GM18508 (cell line): ENCODE measurements at regions not wholly inside any gene's neighbourhood (a gene's known extent, or its start where the extent isn't known, plus 50 kb on each side); places are given as distances from the start of the nearest gene placed in this dataset.
"Not testable (repeated sequence)": the region's sequence is repeated elsewhere in the genome, so short reads cannot be mapped to it uniquely, and the experiment has no call there.

Experiments used
- ATAC-seq: cut with Tn5 transposase; IDR thresholded peaks from one replicate; pipeline ENCODE4 v1.9.1; 2021; ENCODE audit warnings: moderate number of reproducible peaks; ENCODE audit not compliant: insufficient read depth, unreplicated experiment

GRCh38 chr4:66372706-66373105 lies 702.4 kb upstream of the EPHA5 start:
- ATAC-seq, result no peak

GRCh38 chr4:66367043-66367660 lies 696.9 kb upstream of the EPHA5 start:
- no peak for ATAC-seq

GRCh38 chr4:66360395-66360794 lies 690.1 kb upstream of the EPHA5 start:
- ATAC-seq, result not testable (repeated sequence)

GRCh38 chr4:66357316-66357715 lies 687.0 kb upstream of the EPHA5 start:
- ATAC-seq, result no peak

- no peak for ATAC-seq
These were observed 685.0 kb upstream of the EPHA5 start for GRCh38 chr4:66355328-66355727.

GRCh38 chr4:66351761-66352160 lies 681.5 kb upstream of the EPHA5 start:
- ATAC-seq, result no peak

- no peak for ATAC-seq
These were observed 670.1 kb upstream of the EPHA5 start for GRCh38 chr4:66340286-66340893.

GRCh38 chr4:66339007-66339406 lies 668.7 kb upstream of the EPHA5 start:
- ATAC-seq, result no peak

- no peak for ATAC-seq
These were observed 661.5 kb upstream of the EPHA5 start for GRCh38 chr4:66331761-66332160.

GRCh38 chr4:66330125-66330524 lies 659.8 kb upstream of the EPHA5 start:
- ATAC-seq, result no peak

GRCh38 chr4:66328803-66329574 lies 658.7 kb upstream of the EPHA5 start:
- no peak for ATAC-seq

- no peak for ATAC-seq
These were observed 637.6 kb upstream of the EPHA5 start for GRCh38 chr4:66307641-66308438.

GRCh38 chr4:66300336-66300934 lies 630.1 kb upstream of the EPHA5 start:
- ATAC-seq, result no peak

- ATAC-seq, result no peak
These were observed 628.3 kb upstream of the EPHA5 start for GRCh38 chr4:66298569-66298968.

- ATAC-seq, result no peak
These were observed 627.4 kb upstream of the EPHA5 start for GRCh38 chr4:66297703-66298102.

GRCh38 chr4:66294638-66295037 lies 624.3 kb upstream of the EPHA5 start:
- ATAC-seq, result no peak

GRCh38 chr4:66284991-66285451 lies 614.7 kb upstream of the EPHA5 start:
- ATAC-seq, result no peak

- ATAC-seq, result no peak
These were observed 608.8 kb upstream of the EPHA5 start for GRCh38 chr4:66279084-66279483.

GRCh38 chr4:66275411-66276038 lies 605.2 kb upstream of the EPHA5 start:
- ATAC-seq, result no peak

GRCh38 chr4:66273110-66273509 lies 602.8 kb upstream of the EPHA5 start:
- ATAC-seq, result no peak
